HG03045 (cell line): ENCODE measurements at regions not wholly inside any gene's neighbourhood (a gene's known extent, or its start where the extent isn't known, plus 50 kb on each side); places are given as distances from the start of the nearest gene placed in this dataset.

Experiments used
- ATAC-seq: cut with Tn5 transposase; IDR thresholded peaks from one replicate; pipeline ENCODE4 v1.9.1; 2021; ENCODE audit warnings: mild to moderate bottlenecking, moderate library complexity; ENCODE audit not compliant: unreplicated experiment

DNA sequence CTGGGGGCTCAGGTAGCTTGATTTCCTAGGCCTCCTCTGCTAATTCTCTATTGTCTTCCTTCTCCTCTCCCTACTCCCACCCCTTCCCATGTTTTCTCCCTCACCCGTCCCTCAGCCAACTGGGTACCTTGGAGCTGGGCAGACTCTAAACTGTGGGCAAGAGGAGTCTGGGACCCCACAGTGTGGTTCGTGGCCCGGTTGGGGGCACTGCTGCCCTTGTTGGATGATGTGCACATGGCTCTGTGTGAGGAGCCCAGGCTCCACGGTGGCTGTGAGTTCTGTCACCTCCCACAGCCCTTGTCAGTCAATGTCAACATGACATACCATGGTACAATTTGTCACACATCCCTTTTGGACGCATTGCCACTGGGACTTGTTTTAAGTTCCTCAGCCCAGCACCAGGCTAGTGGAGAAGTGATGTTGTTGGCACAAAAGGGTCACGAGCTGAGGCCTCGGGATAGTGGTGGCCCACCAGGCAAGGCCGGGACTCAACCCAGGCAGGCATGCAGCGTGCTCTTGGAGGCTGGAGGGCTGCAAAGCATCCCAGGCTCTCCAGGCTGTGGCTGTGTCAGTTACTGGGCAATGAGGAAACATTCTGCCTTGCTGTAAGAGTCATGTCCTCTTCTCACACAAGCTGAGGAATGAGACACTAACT is 142.3 kb downstream of the TLE3 start:
- ATAC-seq: no peak

DNA sequence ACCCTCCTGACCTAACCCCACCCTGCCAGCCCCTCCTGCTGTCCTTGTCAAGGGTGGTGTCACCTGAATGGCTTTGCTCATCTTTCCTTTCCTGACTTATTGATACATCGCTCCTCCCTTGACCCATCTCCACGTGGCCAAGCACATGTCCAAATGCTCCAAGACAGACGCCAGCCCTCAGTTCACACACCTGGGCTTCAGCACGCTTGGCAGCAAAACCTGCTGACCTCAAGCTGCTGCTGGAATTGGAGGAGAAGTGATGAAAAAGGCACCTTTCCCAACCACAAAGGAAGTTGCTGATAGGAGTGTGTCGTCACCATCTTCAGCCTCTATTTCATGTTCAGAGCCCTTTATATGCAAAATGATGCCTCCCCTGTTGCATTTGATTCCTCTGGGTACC is 141.3 kb downstream of the TLE3 start:
- no peak for ATAC-seq

DNA sequence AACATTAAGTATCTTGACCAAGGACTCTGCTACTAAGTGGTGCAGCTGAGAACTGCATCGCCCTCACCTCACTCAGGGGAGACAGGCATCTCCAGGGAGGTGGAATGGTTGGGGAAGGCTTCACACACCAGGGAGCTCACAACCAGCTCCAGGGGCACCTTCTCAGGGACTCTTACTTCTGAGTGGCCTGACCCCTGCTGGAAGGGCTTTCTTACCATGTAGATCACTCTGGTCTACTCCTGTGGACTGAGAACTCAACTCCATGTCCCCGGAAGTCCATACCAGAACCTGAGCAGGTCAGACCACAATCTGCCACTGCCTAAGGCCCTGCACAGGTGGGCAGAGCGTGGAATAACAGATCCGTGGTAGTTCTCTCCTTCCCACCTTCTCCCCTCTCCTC is 140.5 kb downstream of the TLE3 start:
- no peak for ATAC-seq

GRCh38 chr15:69958496-69959084 is 139.1 kb downstream of the TLE3 start:
- ATAC-seq: no peak

GRCh38 chr15:69962561-69962960 is 135.2 kb downstream of the TLE3 start:
- ATAC-seq: no peak

DNA sequence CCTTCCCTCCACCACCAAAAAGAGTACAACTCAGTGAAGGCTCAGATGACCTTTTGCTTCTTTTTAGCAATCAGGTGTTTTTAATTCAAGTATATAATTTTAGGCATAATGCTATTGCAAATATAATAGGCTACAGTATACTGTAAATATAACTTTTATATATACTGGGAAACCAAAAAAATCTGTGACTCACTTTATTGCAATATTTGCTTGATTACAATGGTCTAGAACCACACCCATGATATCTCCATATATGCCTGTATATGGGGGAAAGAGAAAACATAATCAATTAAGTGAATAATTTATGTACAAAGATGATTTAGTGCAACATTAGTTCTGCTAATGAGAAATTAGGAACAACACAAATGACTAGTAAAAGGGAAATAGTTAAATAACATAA is 134.3 kb downstream of the TLE3 start:
- ATAC-seq: no peak

GRCh38 chr15:69971771-69972170 is 125.9 kb downstream of the TLE3 start:
- no peak for ATAC-seq

DNA sequence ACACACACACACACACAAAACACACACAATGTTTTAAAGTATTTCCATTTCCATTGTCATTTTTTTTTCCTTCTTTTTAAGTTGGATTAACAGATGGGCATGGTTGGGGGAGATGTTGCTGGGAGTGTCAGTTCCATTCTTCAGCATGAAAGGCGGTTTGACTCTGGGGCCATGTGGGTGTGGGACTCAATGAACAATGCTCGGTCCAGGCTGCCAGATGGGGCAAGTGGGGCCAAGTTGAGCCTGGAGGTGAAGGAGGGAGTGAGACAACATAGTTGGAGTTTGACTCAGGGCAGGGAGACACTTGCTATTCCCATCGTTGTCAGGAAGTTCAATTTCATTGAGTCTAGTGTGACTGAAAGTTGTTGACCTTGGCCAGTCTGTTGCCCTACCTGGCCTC is 125.3 kb downstream of the TLE3 start:
- no peak for ATAC-seq

DNA sequence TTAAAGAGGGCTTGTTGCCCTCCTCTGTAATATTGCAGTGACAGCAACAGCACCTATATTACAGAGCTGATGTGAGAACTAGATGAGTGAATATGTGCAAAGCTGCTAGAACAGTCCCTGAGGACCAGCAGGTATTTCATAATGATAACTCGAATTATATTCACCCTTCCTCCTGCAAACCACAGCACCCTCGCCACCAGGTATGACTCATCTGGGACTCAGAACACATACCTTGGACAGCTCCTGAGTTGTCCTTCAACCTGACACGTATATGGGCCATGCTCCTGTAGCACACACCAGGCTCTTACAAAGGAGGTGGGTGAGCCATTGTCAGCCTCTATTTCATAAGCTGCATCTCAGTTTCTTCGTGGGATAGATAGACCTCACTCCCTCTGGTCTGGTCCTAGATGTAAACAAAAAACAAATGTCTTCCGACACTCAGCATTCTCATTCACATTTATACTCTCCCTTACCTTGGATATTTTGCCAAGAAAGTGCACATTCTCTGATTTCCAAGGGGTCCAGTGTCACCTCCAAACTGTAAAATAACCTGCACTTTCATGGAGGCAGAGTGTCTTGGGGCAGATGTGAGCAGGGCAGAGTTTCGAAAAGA is 124.5 kb downstream of the TLE3 start:
- no peak for ATAC-seq

- no peak for ATAC-seq
Observed at GRCh38 chr15:69973880-69974279, 123.8 kb downstream of the TLE3 start.

DNA sequence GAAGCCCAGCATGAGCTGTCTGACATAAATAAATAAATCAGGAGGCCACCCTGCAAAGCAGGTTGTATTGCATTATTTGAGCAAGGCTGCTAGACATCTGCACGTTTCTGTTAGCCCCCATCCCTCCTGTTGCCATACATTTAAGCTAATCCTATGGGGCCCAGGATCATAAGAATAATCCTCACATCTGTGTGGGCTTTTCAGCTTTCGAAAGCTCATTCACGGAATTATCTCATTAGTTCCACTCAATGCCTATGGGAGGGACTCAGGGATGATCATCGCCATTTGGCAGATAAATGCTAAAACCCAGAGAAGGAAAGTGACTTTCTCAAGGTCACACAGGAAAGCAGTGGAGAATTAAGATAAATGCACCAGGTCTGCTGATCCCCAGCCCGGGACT is 123.4 kb downstream of the TLE3 start:
- ATAC-seq: no peak

GRCh38 chr15:69976366-69976994 is 121.2 kb downstream of the TLE3 start:
- ATAC-seq: no peak

- ATAC-seq: no peak
Observed at GRCh38 chr15:69978603-69979002, 119.1 kb downstream of the TLE3 start.

DNA sequence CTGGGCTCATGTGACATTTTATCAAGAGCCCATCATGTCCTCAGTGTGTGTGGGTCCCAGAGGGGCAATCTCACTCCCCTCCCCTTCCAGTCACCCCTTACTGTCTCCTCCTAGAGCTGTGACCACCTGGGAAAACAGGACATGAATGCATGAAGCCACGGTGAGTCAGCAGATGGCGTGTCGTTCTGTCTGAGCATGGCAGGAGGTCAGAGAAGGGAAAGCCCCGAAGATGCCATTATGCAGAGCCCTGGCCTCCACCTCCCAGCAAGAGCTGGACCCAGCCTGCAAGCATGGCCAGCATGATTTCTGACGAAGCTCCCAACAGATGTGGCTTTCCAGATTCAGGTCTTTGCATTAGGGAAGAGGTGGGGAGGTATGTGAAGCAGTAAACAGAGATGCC is 118.5 kb downstream of the TLE3 start:
- peak; percentile 53 for ATAC-seq

DNA sequence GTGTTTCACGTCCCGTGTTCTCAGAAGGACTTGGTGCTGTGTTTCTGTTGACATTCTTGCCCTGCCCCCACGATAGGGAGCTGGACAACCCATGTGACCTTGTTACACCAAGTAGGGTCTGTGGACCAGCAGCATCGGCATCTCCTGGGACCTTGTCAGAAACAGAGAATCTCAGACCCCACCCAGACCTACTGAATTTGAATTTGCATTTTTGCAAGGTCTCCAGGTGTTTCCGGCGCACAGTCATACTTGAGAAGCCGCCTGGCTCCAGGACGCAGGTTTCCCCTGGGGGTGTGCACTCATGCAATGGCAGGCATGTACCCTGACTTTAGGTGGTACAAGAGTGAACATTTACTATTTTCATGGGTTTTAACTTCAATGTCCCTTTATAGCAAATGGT is 117.9 kb downstream of the TLE3 start:
- peak; percentile 85 for ATAC-seq

DNA sequence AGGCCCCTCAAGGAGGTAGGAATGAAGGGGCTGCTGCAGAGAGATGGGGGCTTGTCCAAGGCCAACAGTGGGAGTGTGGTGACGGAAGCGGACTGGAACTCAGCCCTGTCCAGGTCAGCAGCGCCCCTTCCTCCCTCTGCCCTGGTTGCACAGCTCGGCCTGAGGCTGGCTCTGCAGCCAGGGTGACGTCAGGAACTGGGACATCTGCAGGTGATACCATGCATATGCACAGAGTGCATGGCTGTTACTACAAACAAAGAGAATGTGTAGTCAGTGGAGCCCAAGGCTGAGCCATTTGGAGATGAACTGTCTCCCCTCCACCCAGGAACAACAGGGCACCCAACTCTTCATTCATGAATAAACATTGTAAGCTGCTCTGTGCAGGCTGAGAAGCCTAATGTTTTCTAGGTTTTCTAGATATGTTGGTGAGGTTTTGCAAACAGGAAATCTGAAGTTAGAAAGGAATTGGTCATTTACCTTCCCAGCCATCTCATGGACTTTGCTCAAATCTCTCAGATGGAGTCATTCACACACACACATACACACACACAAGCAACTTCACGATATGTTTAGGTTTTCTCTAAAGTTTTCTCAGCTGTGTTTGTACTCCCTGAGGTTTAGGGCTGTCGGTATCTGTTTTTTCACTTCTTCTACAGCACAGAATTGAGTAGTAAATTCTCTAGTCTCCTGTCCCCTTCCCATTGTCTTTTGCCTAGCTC is 117.2 kb downstream of the TLE3 start:
- ATAC-seq: peak; percentile 15

DNA sequence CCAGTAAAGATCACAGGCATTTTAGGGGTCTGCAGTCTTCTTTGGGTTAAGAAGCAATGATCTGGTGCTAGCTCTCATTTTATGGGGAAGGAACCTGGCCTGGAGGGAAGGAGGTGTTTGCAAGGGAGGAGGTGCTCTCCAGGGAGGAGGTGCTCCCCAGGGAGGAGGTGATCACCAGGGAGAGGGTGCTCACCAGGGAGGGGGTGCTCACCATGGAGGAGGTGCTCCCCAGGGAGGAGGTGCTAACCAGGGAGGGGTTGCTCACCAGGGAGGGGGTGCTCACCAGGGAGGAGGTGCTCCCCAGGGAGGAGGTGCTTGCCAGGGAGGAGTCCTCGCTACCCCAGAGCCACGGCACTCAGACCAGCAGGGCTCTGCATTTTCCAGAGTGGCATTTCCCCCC is 115.7 kb downstream of the TLE3 start:
- no peak for ATAC-seq

GRCh38 chr15:69983696-69984265 is 113.9 kb downstream of the TLE3 start:
- no peak for ATAC-seq

DNA sequence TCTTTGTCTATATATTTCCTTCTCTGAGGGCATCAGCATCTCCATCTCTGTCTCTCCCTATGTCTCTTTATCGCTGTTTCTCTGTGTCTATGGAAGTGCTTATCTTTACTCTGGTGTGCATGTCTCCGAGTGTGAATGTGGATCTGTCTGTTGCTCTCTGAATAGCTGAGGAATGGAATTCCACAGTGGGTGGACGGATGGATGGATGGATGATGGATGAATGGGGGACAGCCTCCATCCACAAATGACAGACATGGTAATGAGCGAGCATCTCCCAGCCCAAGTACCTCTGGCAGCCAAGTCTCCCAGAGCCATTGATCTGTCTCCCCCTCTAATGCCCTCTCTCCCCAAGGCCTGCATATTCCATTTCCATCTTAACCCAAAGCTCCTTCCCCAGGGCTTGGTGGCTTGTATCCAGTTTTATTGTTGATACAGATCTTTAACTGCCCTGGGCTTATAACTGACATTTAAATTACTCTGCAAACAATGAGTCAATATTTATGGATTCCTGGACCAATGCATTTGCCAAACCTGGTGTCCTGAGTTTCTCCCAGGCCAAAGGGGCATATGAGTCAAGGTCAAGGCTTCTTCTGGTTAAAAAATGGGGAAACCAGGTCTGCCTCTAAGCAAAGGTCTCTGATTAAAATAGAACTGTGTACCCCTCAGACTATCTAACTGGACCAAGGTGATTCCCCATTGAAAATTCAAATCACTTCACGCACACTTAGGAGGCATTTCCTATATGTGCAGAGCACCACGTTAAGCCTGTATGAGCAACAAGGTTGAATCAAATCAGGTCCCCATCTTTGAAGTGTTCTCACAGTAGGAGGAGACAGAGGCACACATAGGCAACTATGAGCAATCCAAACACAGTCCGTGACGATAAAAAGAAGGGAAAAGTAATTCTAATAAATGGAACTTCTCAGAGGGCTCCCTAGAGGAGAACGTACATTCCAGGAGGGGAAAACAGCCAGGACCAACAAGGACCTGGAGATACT is 109.9 kb downstream of the TLE3 start:
- ATAC-seq: no peak
